Testis (tissue), 2 donors: ENCODE measurements at regions not wholly inside any gene's neighbourhood (a gene's known extent, or its start where the extent isn't known, plus 50 kb on each side); places are given as distances from the start of the nearest gene placed in this dataset.

Source experiments
- DNase-seq: peaks from one replicate; pipeline ENCODE4 v3.0.0-alpha.2; 2019
- H3K27ac ChIP-seq, 2 donors: fragments of 200-600 bp; sonication (generic); one replicate each; pipeline ENCODE4 v1.5.1; 2019
- H3K27me3 ChIP-seq: fragments of 200-600 bp; sonication (generic); one replicate; pipeline ENCODE4 v1.5.1; 2019
- H3K36me3 ChIP-seq: fragments of 200-600 bp; sonication (generic); one replicate; pipeline ENCODE4 v1.5.1; 2017; ENCODE audit warnings: low read depth; ENCODE audit errors: missing control alignments
- H3K4me1 ChIP-seq: fragments of 200-600 bp; sonication (generic); one replicate; pipeline ENCODE4 v1.5.1; 2019
- H3K4me3 ChIP-seq, 2 donors: fragments of 200-600 bp; sonication (generic); one replicate each; pipeline ENCODE4 v1.5.1; 2017 to 2019
- H3K9me3 ChIP-seq: fragments of 200-600 bp; sonication (generic); one replicate; pipeline ENCODE4 v1.5.1; 2017
- CTCF ChIP-seq, 3 experiments: fragments of 450-650 bp in 2 of 3; fragments of 200-600 bp in 1 of 3; sonication (generic) in 1 of 3; IDR thresholded peaks; one replicate each; pipeline ENCODE4 v1.5.1; 2016 to 2019; ENCODE audit warnings: antibody characterized with exemption in 3 of 3, mild to moderate bottlenecking in 2 of 3, moderate library complexity in 1 of 3
- POLR2A ChIP-seq: fragments of 450-650 bp; IDR thresholded peaks from one replicate; pipeline ENCODE4 v1.6.1; 2017; ENCODE audit warnings: antibody characterized with exemption, mild to moderate bottlenecking, moderate library complexity
- WGBS, 2 donors: methylation state at CpG; one replicate each; pipeline ENCODE4 v1.1.5; 2018; 5-methylcytosine and 5-hydroxymethylcytosine counted together
- intact Hi-C: fragments of 100-400 bp; cut with DNase I; formaldehyde crosslinking; loops from one replicate; pipeline ENCODE4 v1.15.1; 2023; ENCODE audit warnings: low total_unique reads

DNA sequence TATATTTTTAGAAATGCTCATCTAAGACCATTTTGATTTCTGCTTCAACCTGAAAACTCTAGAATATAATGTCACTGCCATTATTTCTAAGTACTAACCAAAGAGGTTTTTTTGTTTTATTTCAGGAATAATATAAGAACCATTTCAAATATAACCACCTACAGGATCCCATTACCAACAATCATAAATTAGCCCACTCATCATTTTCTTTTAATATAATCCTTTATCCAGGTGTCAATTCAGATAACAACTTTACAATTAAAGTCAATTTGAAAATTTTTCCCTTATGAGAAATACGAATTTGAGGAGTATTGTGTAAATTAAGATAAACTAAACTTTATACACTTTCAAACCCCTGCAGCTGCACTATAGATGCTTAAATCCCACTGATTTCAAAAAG is 1043.0 kb upstream of the CNTN5 start:
- Histone ChIP-seq H3K4me3 (no peak overlapping the region), H3K27me3 (no peaks in the 10 kb centered on the region), H3K27ac (no peak overlapping the region), H3K9me3 (no peaks in the 10 kb centered on the region), H3K4me1 (no peaks in the 10 kb centered on the region), H3K36me3 (no peaks in the 10 kb centered on the region)
- WGBS, 2 donors: 64 to 85% methylated on average over 1 of the region's 1 CpG
- intact Hi-C loops: no loop called here
- TF ChIP-seq CTCF (IDR thresholded peaks at IDR 0.05) (no peak), POLR2A (no peak)
- DNase-seq: no peak

GRCh38 chr11:97979741-97980140 is 1041.0 kb upstream of the CNTN5 start:
- no peaks in the 10 kb centered on the region for H3K4me1 ChIP-seq
- no peak for TF ChIP-seq POLR2A
- TF ChIP-seq CTCF (IDR thresholded peaks at IDR 0.05): no peak
- intact Hi-C loops: no loop called here
- H3K9me3 ChIP-seq: no peaks in the 10 kb centered on the region
- 91 to 98% methylated on average over 2 of the region's 2 CpGs for WGBS, 2 donors
- no peaks in the 10 kb centered on the region for H3K27me3 ChIP-seq
- no peak for DNase-seq
- H3K4me3 ChIP-seq: no peak overlapping the region
- H3K36me3 ChIP-seq: no peaks in the 10 kb centered on the region
- no peak overlapping the region for H3K27ac ChIP-seq

- no peak overlapping the region for H3K4me3 ChIP-seq
- TF ChIP-seq CTCF (IDR thresholded peaks at IDR 0.05) (no peak), POLR2A (no peak)
- no peaks in the 10 kb centered on the region for H3K27me3 ChIP-seq
- H3K36me3 ChIP-seq: no peaks in the 10 kb centered on the region
- intact Hi-C loops: no loop called here
- no peaks in the 10 kb centered on the region for H3K9me3 ChIP-seq
- DNase-seq: no peak
- no peaks in the 10 kb centered on the region for H3K4me1 ChIP-seq
- H3K27ac ChIP-seq: no peak overlapping the region
- 84 to 92% methylated on average over 6 of the region's 6 CpGs for WGBS, 2 donors
Measured at GRCh38 chr11:97982512-97982911, 1038.2 kb upstream of the CNTN5 start.

DNA sequence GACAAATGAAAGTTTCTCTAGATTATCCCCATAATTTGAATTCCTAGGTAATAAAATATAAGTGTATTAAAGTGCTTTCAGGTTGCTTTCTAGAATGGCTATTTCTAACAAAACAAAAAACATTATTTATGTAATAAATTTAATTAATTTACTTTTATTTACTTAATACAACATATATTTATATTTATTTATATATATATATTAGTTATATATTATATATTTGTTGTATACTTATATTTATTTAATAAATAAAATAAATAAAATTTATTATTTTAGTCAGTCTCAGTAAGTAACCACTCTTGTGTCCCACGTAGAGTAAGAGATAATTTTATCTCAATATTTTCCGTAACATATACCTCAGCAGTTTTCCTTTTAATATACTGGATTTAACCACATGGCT is 1031.6 kb upstream of the CNTN5 start:
- Histone ChIP-seq H3K9me3 (no peaks in the 10 kb centered on the region), H3K27ac (no peak overlapping the region), H3K27me3 (no peaks in the 10 kb centered on the region), H3K4me1 (no peaks in the 10 kb centered on the region), H3K4me3 (no peak overlapping the region), H3K36me3 (no peaks in the 10 kb centered on the region)
- 94 to 96% methylated on average over 2 of the region's 2 CpGs for WGBS, 2 donors
- TF ChIP-seq CTCF (IDR thresholded peaks at IDR 0.05) (no peak), POLR2A (no peak)
- DNase-seq: no peak
- intact Hi-C loops: no loop called here

GRCh38 chr11:97990162-97990920 is 1030.4 kb upstream of the CNTN5 start:
- H3K4me3 ChIP-seq: no peak overlapping the region
- WGBS, 2 donors: 34 to 49% methylated on average over 4 of the region's 4 CpGs
- no peaks in the 10 kb centered on the region for H3K4me1 ChIP-seq
- no peaks in the 10 kb centered on the region for H3K27me3 ChIP-seq
- intact Hi-C loops: no loop called here
- no peaks in the 10 kb centered on the region for H3K36me3 ChIP-seq
- H3K9me3 ChIP-seq: no peaks in the 10 kb centered on the region
- TF ChIP-seq CTCF (IDR thresholded peaks at IDR 0.05) (no peak), POLR2A (no peak)
- DNase-seq: no peak
- H3K27ac ChIP-seq: no peak overlapping the region
